Hepatocyte (in vitro differentiated cells): ENCODE measurements at regions not wholly inside any gene's neighbourhood (a gene's known extent, or its start where the extent isn't known, plus 50 kb on each side); places are given as distances from the start of the nearest gene placed in this dataset.

Experiments used
- CTCF ChIP-seq: fragments of 200-600 bp; sonication (generic); IDR thresholded peaks from 2 replicates; pipeline ENCODE4 v1.5.1; 2016; ENCODE audit warnings: antibody characterized with exemption, mild to moderate bottlenecking; ENCODE audit not compliant: poor library complexity
- EZH2 ChIP-seq: fragments of 200-600 bp; sonication (generic); IDR thresholded peaks from 2 replicates; pipeline ENCODE4 v1.6.1; 2016; ENCODE audit warnings: antibody characterized with exemption, mild to moderate bottlenecking, borderline replicate concordance
- EZH2phosphoT487 ChIP-seq: fragments of 200-600 bp; sonication (generic); IDR thresholded peaks from one replicate; pipeline ENCODE4 v1.6.1; 2018; ENCODE audit warnings: antibody characterized with exemption, mild to moderate bottlenecking, low read depth, moderate library complexity; ENCODE audit not compliant: unreplicated experiment, severe bottlenecking

GRCh38 chr4:126207910-126208309, 893.2 kb downstream of the FAT4 start:
- TF ChIP-seq CTCF (no peak), EZH2phosphoT487 (no peak), EZH2 (no peak)
